Upper lobe of right lung (tissue), 1 donor: ENCODE measurements at regions not wholly inside any gene's neighbourhood (a gene's known extent, or its start where the extent isn't known, plus 50 kb on each side); places are given as distances from the start of the nearest gene placed in this dataset.

Source experiments
- ATAC-seq: fragments of 200-7000 bp; cut with Tn5 transposase; one replicate; pipeline ENCODE4 v1.9.1; 2020; ENCODE audit warnings: mild to moderate bottlenecking, moderate library complexity
- DNase-seq: peaks from one replicate; pipeline ENCODE4 v3.0.0-alpha.2; 2020
- H3K27ac ChIP-seq: fragments of 200-600 bp; one replicate; pipeline ENCODE4 v1.8.0; 2022
- H3K27me3 ChIP-seq: fragments of 200-600 bp; one replicate; pipeline ENCODE4 v1.8.0; 2022; ENCODE audit warnings: mild to moderate bottlenecking
- H3K36me3 ChIP-seq: fragments of 200-600 bp; one replicate; pipeline ENCODE4 v1.8.0; 2022
- H3K4me1 ChIP-seq: fragments of 200-600 bp; one replicate; pipeline ENCODE4 v1.8.0; 2022
- H3K4me3 ChIP-seq: fragments of 200-600 bp; one replicate; pipeline ENCODE4 v1.8.0; 2022; ENCODE audit warnings: mild to moderate bottlenecking
- H3K9me3 ChIP-seq: fragments of 200-600 bp; one replicate; pipeline ENCODE4 v1.8.0; 2022
- intact Hi-C: fragments of 100-400 bp; cut with DNase I; formaldehyde crosslinking; loops from one replicate; pipeline ENCODE4 v1.11.0; 2022
- TF ChIP-seq, protein P1 (sequence below): fragments of 200-600 bp; IDR thresholded peaks from one replicate; pipeline ENCODE4 v1.8.0; 2022; ENCODE audit warnings: antibody characterized with exemption
- donor health status: DM: no; HTN: yes; CAD: no; lungs with severe emphysema.

DNA sequence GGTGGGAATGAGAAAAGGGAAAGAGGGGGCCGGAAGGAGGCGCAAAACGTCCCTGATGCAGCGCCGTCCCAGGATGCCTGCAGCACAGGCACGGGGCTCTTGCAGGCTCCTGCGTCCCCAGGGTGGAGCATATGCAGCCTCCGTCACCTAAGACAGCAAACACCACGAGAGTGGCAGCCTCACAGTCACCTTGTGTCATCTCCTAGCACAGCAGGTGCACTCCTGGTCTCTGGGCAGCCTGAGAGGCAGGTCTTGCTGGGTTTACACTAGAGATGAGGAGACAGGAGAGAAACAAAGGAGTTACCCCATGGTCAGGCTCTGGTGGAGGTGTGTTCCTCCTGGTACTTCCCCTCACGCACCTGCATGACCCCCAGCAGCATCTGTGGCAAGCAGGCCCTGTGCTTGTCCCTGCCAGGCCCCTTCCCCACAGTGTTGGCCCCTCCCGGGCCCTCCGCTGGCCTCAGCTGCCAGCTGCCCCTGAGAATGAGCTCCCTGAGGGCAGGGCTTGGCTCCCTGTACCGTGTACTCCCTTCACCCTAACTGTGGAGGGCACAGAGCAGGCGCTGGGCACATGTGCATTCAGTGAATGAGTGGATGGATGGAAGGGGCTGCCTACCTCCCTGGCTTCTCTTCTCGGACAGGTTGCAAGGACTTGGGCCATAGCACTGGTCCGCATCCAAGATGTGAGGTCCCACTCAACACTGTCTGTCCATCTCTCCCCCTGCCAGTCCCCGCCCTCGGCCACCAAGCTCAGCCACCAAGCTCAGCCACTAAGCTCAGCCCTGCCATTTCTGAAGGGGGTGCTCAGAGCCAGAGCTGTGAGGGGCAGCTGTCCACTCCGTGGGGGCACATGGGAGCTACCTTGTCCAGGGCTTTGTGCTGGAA, 988.6 kb downstream of the BRD1 start:
- intact Hi-C loops: no loop called here
- TF ChIP-seq, protein P1, sequence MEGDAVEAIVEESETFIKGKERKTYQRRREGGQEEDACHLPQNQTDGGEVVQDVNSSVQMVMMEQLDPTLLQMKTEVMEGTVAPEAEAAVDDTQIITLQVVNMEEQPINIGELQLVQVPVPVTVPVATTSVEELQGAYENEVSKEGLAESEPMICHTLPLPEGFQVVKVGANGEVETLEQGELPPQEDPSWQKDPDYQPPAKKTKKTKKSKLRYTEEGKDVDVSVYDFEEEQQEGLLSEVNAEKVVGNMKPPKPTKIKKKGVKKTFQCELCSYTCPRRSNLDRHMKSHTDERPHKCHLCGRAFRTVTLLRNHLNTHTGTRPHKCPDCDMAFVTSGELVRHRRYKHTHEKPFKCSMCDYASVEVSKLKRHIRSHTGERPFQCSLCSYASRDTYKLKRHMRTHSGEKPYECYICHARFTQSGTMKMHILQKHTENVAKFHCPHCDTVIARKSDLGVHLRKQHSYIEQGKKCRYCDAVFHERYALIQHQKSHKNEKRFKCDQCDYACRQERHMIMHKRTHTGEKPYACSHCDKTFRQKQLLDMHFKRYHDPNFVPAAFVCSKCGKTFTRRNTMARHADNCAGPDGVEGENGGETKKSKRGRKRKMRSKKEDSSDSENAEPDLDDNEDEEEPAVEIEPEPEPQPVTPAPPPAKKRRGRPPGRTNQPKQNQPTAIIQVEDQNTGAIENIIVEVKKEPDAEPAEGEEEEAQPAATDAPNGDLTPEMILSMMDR: no peak
- Histone ChIP-seq H3K27me3 (peaks cover 5% of the 10 kb centered on the region), H3K4me1 (no peaks in the 10 kb centered on the region), H3K9me3 (no peaks in the 10 kb centered on the region), H3K36me3 (no peaks in the 10 kb centered on the region), H3K27ac (no peak overlapping the region), H3K4me3 (no peak overlapping the region)
- ATAC-seq: no peak
- DNase-seq: peak; percentile 56

DNA sequence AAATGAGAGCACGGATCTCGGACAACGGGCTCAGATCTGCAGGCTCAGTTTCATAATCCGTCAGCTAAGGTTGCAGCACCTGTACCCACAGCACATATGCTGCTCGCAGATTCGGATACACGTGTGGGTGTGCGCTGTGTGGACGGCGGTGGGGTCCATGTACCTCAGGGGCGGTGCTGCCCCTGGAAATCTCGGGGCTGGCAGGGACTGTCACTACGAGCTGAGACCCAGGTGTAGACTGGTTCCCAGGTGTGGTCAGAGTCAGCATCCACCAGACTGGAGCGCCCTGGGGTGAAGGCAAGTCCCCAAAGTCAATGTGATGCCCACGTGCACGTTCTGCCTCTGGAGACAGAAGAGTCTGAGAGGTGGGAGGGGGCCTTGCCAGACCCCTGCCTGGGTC, 989.3 kb downstream of the BRD1 start:
- DNase-seq: peak; percentile 38
- no peak overlapping the region for H3K27ac ChIP-seq
- H3K4me1 ChIP-seq: no peaks in the 10 kb centered on the region
- peaks cover 5% of the 10 kb centered on the region for H3K27me3 ChIP-seq
- intact Hi-C loops: no loop called here
- TF ChIP-seq, protein P1: no peak
- H3K9me3 ChIP-seq: no peaks in the 10 kb centered on the region
- H3K36me3 ChIP-seq: no peaks in the 10 kb centered on the region
- no peak for ATAC-seq
- H3K4me3 ChIP-seq: no peak overlapping the region

GRCh38 chr22:48837341-48837935, 990.2 kb downstream of the BRD1 start:
- Histone ChIP-seq H3K4me3 (no peak overlapping the region), H3K27me3 (peaks cover 5% of the 10 kb centered on the region), H3K27ac (no peak overlapping the region), H3K36me3 (no peaks in the 10 kb centered on the region), H3K9me3 (no peaks in the 10 kb centered on the region), H3K4me1 (no peaks in the 10 kb centered on the region)
- TF ChIP-seq, protein P1: no peak
- intact Hi-C loops: no loop called here
- no peak for ATAC-seq
- DNase-seq: peak; percentile 34

DNA sequence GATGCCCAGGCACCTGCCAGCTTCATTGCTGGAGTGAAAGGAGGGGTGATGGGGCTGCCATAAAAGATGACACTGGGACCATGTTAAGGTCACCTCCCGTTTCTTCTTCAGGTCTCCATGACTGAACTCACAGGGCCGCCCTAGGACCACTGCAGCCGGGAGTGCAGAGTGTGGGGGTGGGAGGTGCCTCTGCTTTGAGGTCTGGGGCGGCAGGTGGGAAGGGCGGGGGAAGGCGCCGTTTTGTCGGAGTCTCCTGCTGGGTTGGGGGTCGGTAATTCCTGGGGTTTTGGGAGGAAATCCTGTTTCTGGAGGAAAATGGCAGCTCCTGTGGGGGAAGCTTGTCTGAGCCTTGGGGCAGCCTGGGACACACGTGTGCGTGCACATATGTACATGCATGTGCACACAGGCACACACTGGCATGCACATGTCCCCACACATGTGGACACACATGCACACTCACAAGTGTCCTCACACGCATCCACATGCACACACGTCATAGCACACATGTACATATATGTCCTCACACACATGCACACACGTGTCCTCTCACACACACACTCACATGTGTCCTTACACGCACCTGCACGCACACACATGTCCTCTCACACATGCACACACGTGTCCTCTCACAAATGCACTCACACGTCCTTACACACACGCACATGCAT, 990.9 kb downstream of the BRD1 start:
- no peak overlapping the region for H3K27ac ChIP-seq
- no peak overlapping the region for H3K4me3 ChIP-seq
- no peaks in the 10 kb centered on the region for H3K36me3 ChIP-seq
- ATAC-seq: no peak
- DNase-seq: peak; percentile 28
- TF ChIP-seq, protein P1: no peak
- H3K27me3 ChIP-seq: no peaks in the 10 kb centered on the region
- H3K4me1 ChIP-seq: no peaks in the 10 kb centered on the region
- intact Hi-C loops: no loop called here
- no peaks in the 10 kb centered on the region for H3K9me3 ChIP-seq

GRCh38 chr22:48835857-48836672, 991.6 kb downstream of the BRD1 start:
- H3K27ac ChIP-seq: no peak overlapping the region
- intact Hi-C loops: no loop called here
- no peaks in the 10 kb centered on the region for H3K27me3 ChIP-seq
- no peaks in the 10 kb centered on the region for H3K4me1 ChIP-seq
- peak; percentile 57 for DNase-seq
- no peak for ATAC-seq
- TF ChIP-seq, protein P1: no peak
- no peak overlapping the region for H3K4me3 ChIP-seq
- H3K9me3 ChIP-seq: no peaks in the 10 kb centered on the region
- H3K36me3 ChIP-seq: no peaks in the 10 kb centered on the region
